Suprapubic skin (tissue), 4 donors: ENCODE measurements at regions not wholly inside any gene's neighbourhood (a gene's known extent, or its start where the extent isn't known, plus 50 kb on each side); places are given as distances from the start of the nearest gene placed in this dataset.

Source experiments
- DNase-seq, 2 donors: peaks; one replicate each; pipeline ENCODE4 v3.0.0-alpha.2; 2019; ENCODE audit warnings: low spot score in 2 of 2
- H3K27ac ChIP-seq: fragments of 200-600 bp; sonication (generic); one replicate; pipeline ENCODE4 v1.5.1; 2019
- H3K27me3 ChIP-seq: fragments of 200-600 bp; sonication (generic); one replicate; pipeline ENCODE4 v1.5.1; 2019
- H3K36me3 ChIP-seq: fragments of 200-600 bp; sonication (generic); one replicate; pipeline ENCODE4 v1.5.1; 2019
- H3K4me1 ChIP-seq: fragments of 200-600 bp; sonication (generic); one replicate; pipeline ENCODE4 v1.5.1; 2019
- H3K4me3 ChIP-seq: fragments of 200-600 bp; sonication (generic); one replicate; pipeline ENCODE4 v1.5.1; 2019; ENCODE audit warnings: mild to moderate bottlenecking
- H3K9me3 ChIP-seq: fragments of 200-600 bp; sonication (generic); one replicate; pipeline ENCODE4 v1.5.1; 2019
- CTCF ChIP-seq, 2 donors: fragments of 200-600 bp in 1 of 2; fragments of 450-650 bp in 1 of 2; sonication (generic) in 1 of 2; IDR thresholded peaks; one replicate each; pipeline ENCODE4 v1.5.1; 2016 to 2019; ENCODE audit warnings: antibody characterized with exemption in 2 of 2, mild to moderate bottlenecking in 1 of 2, moderate library complexity in 1 of 2
- EP300 ChIP-seq: sonication (generic); formaldehyde crosslinking; IDR thresholded peaks from one replicate; pipeline ENCODE4 v1.6.1; 2017; ENCODE audit warnings: antibody characterized with exemption
- POLR2A ChIP-seq, 2 donors: fragments of 450-650 bp; IDR thresholded peaks; one replicate each; pipeline ENCODE4 v1.6.1; 2017; ENCODE audit warnings: antibody characterized with exemption in 2 of 2, mild to moderate bottlenecking in 2 of 2, moderate library complexity in 2 of 2
- POLR2AphosphoS5 ChIP-seq, 3 donors: sonication (generic); formaldehyde crosslinking; IDR thresholded peaks; one replicate each; pipeline ENCODE4 v1.6.1; 2017; ENCODE audit warnings: antibody characterized with exemption in 3 of 3
- WGBS: methylation state at CpG from one replicate; pipeline ENCODE4 v1.1.5; 2018; 5-methylcytosine and 5-hydroxymethylcytosine counted together

- no peaks in the 10 kb centered on the region for H3K9me3 ChIP-seq
- no peaks in the 10 kb centered on the region for H3K36me3 ChIP-seq
- no peak for DNase-seq
- TF ChIP-seq POLR2AphosphoS5 (IDR thresholded peaks at IDR 0.05), result no peak
- no peak for TF ChIP-seq POLR2A (IDR thresholded peaks at IDR 0.05)
- TF ChIP-seq CTCF (IDR thresholded peaks at IDR 0.05), result no peak
- TF ChIP-seq EP300, result no peak
- WGBS, result 87% methylated on average over 2 of the region's 2 CpGs
- H3K4me3 ChIP-seq, result no peak overlapping the region
- no peaks in the 10 kb centered on the region for H3K4me1 ChIP-seq
- H3K27ac ChIP-seq, result no peak overlapping the region
- H3K27me3 ChIP-seq, result no peaks in the 10 kb centered on the region
Observed at GRCh38 chrX:35406386-35406785, 391.8 kb upstream of the MAGEB16 start.

GRCh38 chrX:35416782-35417181 is 381.4 kb upstream of the MAGEB16 start:
- Histone ChIP-seq H3K36me3 (no peaks in the 10 kb centered on the region), H3K27me3 (no peaks in the 10 kb centered on the region), H3K27ac (no peak overlapping the region), H3K4me1 (no peaks in the 10 kb centered on the region), H3K9me3 (no peaks in the 10 kb centered on the region), H3K4me3 (no peak overlapping the region)
- DNase-seq, result no peak
- TF ChIP-seq EP300 (no peak), POLR2A (IDR thresholded peaks at IDR 0.05) (no peak), CTCF (IDR thresholded peaks at IDR 0.05) (no peak), POLR2AphosphoS5 (IDR thresholded peaks at IDR 0.05) (no peak)

GRCh38 chrX:35432056-35432455 is 366.1 kb upstream of the MAGEB16 start:
- no peak for DNase-seq
- no peaks in the 10 kb centered on the region for H3K27me3 ChIP-seq
- WGBS, result 58% methylated on average over 2 of the region's 2 CpGs
- no peaks in the 10 kb centered on the region for H3K4me1 ChIP-seq
- no peak overlapping the region for H3K4me3 ChIP-seq
- no peak overlapping the region for H3K27ac ChIP-seq
- no peaks in the 10 kb centered on the region for H3K36me3 ChIP-seq
- no peaks in the 10 kb centered on the region for H3K9me3 ChIP-seq
- TF ChIP-seq POLR2AphosphoS5 (IDR thresholded peaks at IDR 0.05) (no peak), EP300 (no peak), POLR2A (IDR thresholded peaks at IDR 0.05) (no peak), CTCF (IDR thresholded peaks at IDR 0.05) (no peak)

- Histone ChIP-seq H3K4me1 (no peaks in the 10 kb centered on the region), H3K9me3 (no peaks in the 10 kb centered on the region), H3K36me3 (no peaks in the 10 kb centered on the region), H3K27ac (no peak overlapping the region), H3K27me3 (no peaks in the 10 kb centered on the region), H3K4me3 (no peak overlapping the region)
- TF ChIP-seq CTCF (IDR thresholded peaks at IDR 0.05) (no peak), EP300 (no peak), POLR2AphosphoS5 (IDR thresholded peaks at IDR 0.05) (no peak), POLR2A (IDR thresholded peaks at IDR 0.05) (no peak)
- 45% methylated on average over 3 of the region's 3 CpGs for WGBS
- no peak for DNase-seq
Observed at GRCh38 chrX:35439034-35439660, 359.0 kb upstream of the MAGEB16 start.

- no peak overlapping the region for H3K4me3 ChIP-seq
- 77% methylated on average over 2 of the region's 2 CpGs for WGBS
- H3K27me3 ChIP-seq, result no peaks in the 10 kb centered on the region
- H3K27ac ChIP-seq, result no peak overlapping the region
- no peak for TF ChIP-seq EP300
- TF ChIP-seq CTCF (IDR thresholded peaks at IDR 0.05), result no peak
- TF ChIP-seq POLR2AphosphoS5 (IDR thresholded peaks at IDR 0.05), result no peak
- no peak for TF ChIP-seq POLR2A (IDR thresholded peaks at IDR 0.05)
- H3K9me3 ChIP-seq, result no peaks in the 10 kb centered on the region
- H3K4me1 ChIP-seq, result no peaks in the 10 kb centered on the region
- no peak for DNase-seq
- no peaks in the 10 kb centered on the region for H3K36me3 ChIP-seq
Observed at GRCh38 chrX:35439692-35440091, 358.4 kb upstream of the MAGEB16 start.
